H1 (cell line): ENCODE measurements at regions not wholly inside any gene's neighbourhood (a gene's known extent, or its start where the extent isn't known, plus 50 kb on each side); places are given as distances from the start of the nearest gene placed in this dataset.

ENCODE experiments used
- CTCF ChIA-PET: fragments of 300-600 bp; sonication (Branson Sonifier 250); formaldehyde crosslinking; loops from one replicate; lab custom pipeline; 2021; ENCODE audit not compliant: partially characterized antibody; lab: Charles Lee
- POLR2A ChIA-PET: fragments of 300-600 bp; sonication (Branson Sonifier 250); formaldehyde crosslinking; loops from one replicate; lab custom pipeline; 2021; ENCODE audit warnings: inconsistent platforms; ENCODE audit not compliant: partially characterized antibody; lab: Charles Lee
- DNase-seq, 2 experiments: peaks; one replicate each; pipeline versions ENCODE4 v3.0.0 to v3.0.0-alpha.2; 2010 to 2022; ENCODE audit warnings: low spot score in 2 of 2, low read depth in 1 of 2, mixed read lengths in 1 of 2
- FAIRE-seq: peaks from 2 replicates; lab custom pipeline; 2011; peaks lifted over from hg19 to GRCh38; lab: Jason Lieb, UNC
- H2AFZ ChIP-seq: 2 replicates; pipeline ENCODE4 v1.8.1; 2012; ENCODE audit warnings: low read length, inconsistent platforms
- H2AK5ac ChIP-seq: 2 replicates; pipeline ENCODE4 v1.6.1; 2013; ENCODE audit warnings: low read depth, low read length
- H2BK120ac ChIP-seq: replicated peaks from 2 replicates; pipeline ENCODE3; 2013; ENCODE audit warnings: low read depth, low read length, inconsistent platforms
- H2BK12ac ChIP-seq: 2 replicates; pipeline ENCODE4 v1.6.1; 2013; ENCODE audit warnings: low read depth, low read length
- H2BK15ac ChIP-seq: 2 replicates; pipeline ENCODE4 v1.6.1; 2013; ENCODE audit warnings: low read length
- H2BK20ac ChIP-seq: 2 replicates; pipeline ENCODE4 v1.6.1; 2013; ENCODE audit warnings: low read length
- H2BK5ac ChIP-seq: 2 replicates; pipeline ENCODE4 v1.6.1; 2013; ENCODE audit warnings: low read depth, low read length
- H3K14ac ChIP-seq: 2 replicates; pipeline ENCODE4 v1.6.1; 2013; ENCODE audit warnings: inconsistent platforms; ENCODE audit not compliant: insufficient read length
- H3K18ac ChIP-seq: 2 replicates; pipeline ENCODE4 v1.6.1; 2013; ENCODE audit warnings: low read length; ENCODE audit errors: extremely low read depth
- H3K23ac ChIP-seq: 2 replicates; pipeline ENCODE4 v1.6.1; 2013; ENCODE audit warnings: inconsistent platforms; ENCODE audit not compliant: insufficient read length
- H3K23me2 ChIP-seq: 2 replicates; pipeline ENCODE4 v1.6.1; 2013; ENCODE audit warnings: low read depth, low read length
- H3K27ac ChIP-seq: 2 replicates; pipeline ENCODE4 v1.6.1; 2011; ENCODE audit warnings: low read depth, low read length, inconsistent platforms
- H3K27me3 ChIP-seq, 4 experiments: replicated peaks in 1 of 4; 1 replicate in 1 of 4; 2 replicates in 3 of 4; pipeline versions ENCODE4 v1.6.1 to v1.8.1; 2011 to 2013; ENCODE audit warnings: low read length in 3 of 4, mild to moderate bottlenecking in 3 of 4, inconsistent platforms in 2 of 4, mixed read lengths in 2 of 4, moderate library complexity in 1 of 4; ENCODE audit not compliant: control insufficient read depth in 3 of 4, insufficient read depth in 3 of 4; ENCODE audit errors: extremely low read depth in 1 of 4
- H3K36me3 ChIP-seq, 4 experiments: 2 replicates each; pipeline versions ENCODE4 v1.6.1 to v1.8.1; 2011 to 2013; ENCODE audit warnings: mild to moderate bottlenecking in 4 of 4, low read length in 3 of 4, moderate library complexity in 2 of 4, control low read depth in 1 of 4, inconsistent platforms in 1 of 4; ENCODE audit not compliant: insufficient read depth in 4 of 4, control insufficient read depth in 2 of 4
- H3K4ac ChIP-seq: replicated peaks from 2 replicates; pipeline ENCODE3; 2013; ENCODE audit warnings: low read length, low read depth, mixed read lengths, inconsistent platforms; ENCODE audit not compliant: insufficient read length
- H3K4me1 ChIP-seq, 4 experiments: replicated peaks in 1 of 4; 1 replicate in 1 of 4; 2 replicates in 3 of 4; pipeline versions ENCODE4 v1.6.1 to v1.8.1; 2011 to 2013; ENCODE audit warnings: low read length in 3 of 4, inconsistent platforms in 2 of 4, mixed read lengths in 1 of 4; ENCODE audit not compliant: insufficient read depth in 4 of 4, control insufficient read depth in 3 of 4
- H3K4me2 ChIP-seq, 2 experiments: 2 replicates each; pipeline versions ENCODE4 v1.6.1 to v1.8.1; 2011 to 2013; ENCODE audit warnings: low read depth in 2 of 2, low read length in 2 of 2, control low read depth in 1 of 2, inconsistent platforms in 1 of 2, mild to moderate bottlenecking in 1 of 2; ENCODE audit not compliant: insufficient read depth in 1 of 2
- H3K4me3 ChIP-seq, 4 experiments: fragments of 200-600, 300-600 bp in 1 of 4; sonication (generic), shearing (Covaris generic), sonication (Bioruptor Twin) in 1 of 4; 2 replicates each; pipeline versions ENCODE4 v1.5.1 to v1.8.1; 2011 to 2016; ENCODE audit warnings: low read length in 4 of 4, low read depth in 3 of 4, control low read depth in 2 of 4, inconsistent platforms in 2 of 4, mild to moderate bottlenecking in 2 of 4, mixed read lengths in 1 of 4, moderate library complexity in 1 of 4; ENCODE audit not compliant: insufficient read depth in 2 of 4; ENCODE audit errors: extremely low read depth in 1 of 4
- H3K56ac ChIP-seq: replicated peaks from 2 replicates; pipeline ENCODE3; 2013; ENCODE audit warnings: low read depth, mild to moderate bottlenecking, mixed read lengths, low read length, inconsistent platforms; ENCODE audit not compliant: insufficient read length
- H3K79me1 ChIP-seq: 2 replicates; pipeline ENCODE4 v1.6.1; 2013; ENCODE audit warnings: low read depth, low read length, control low read depth
- H3K79me2 ChIP-seq, 2 experiments: 2 replicates each; pipeline versions ENCODE4 v1.6.1 to v1.8.1; 2012 to 2013; ENCODE audit warnings: low read length in 2 of 2, mild to moderate bottlenecking in 2 of 2, inconsistent platforms in 1 of 2; ENCODE audit not compliant: insufficient read depth in 2 of 2, control insufficient read depth in 1 of 2
- H3K9ac ChIP-seq, 4 experiments: replicated peaks in 1 of 4; 1 replicate in 1 of 4; 2 replicates in 3 of 4; pipeline versions ENCODE4 v1.6.1 to v1.8.1; 2011 to 2013; ENCODE audit warnings: low read depth in 3 of 4, low read length in 3 of 4, control low read depth in 2 of 4, mild to moderate bottlenecking in 2 of 4, moderate library complexity in 2 of 4, inconsistent platforms in 1 of 4; ENCODE audit errors: extremely low read depth in 1 of 4
- H3K9me3 ChIP-seq, 2 experiments: 2 replicates each; pipeline versions ENCODE4 v1.6.1 to v1.8.1; 2012 to 2013; ENCODE audit warnings: mild to moderate bottlenecking in 2 of 2, moderate library complexity in 2 of 2, control low read depth in 1 of 2, inconsistent platforms in 1 of 2, low read depth in 1 of 2, low read length in 1 of 2, mixed read lengths in 1 of 2; ENCODE audit not compliant: insufficient read depth in 2 of 2
- H4K20me1 ChIP-seq, 2 experiments: replicated peaks in 1 of 2; 2 replicates each; pipeline versions ENCODE3 to v1.8.1; 2011 to 2013; ENCODE audit warnings: inconsistent platforms in 2 of 2, low read length in 2 of 2, mild to moderate bottlenecking in 1 of 2; ENCODE audit not compliant: insufficient read depth in 2 of 2, control insufficient read depth in 1 of 2
- H4K5ac ChIP-seq: 2 replicates; pipeline ENCODE4 v1.6.1; 2013; ENCODE audit warnings: low read length, low read depth, mixed read lengths, inconsistent platforms; ENCODE audit not compliant: insufficient read length
- H4K8ac ChIP-seq: 2 replicates; pipeline ENCODE4 v1.8.0; 2013; ENCODE audit warnings: mild to moderate bottlenecking, moderate library complexity, low read length, inconsistent platforms; ENCODE audit not compliant: insufficient read depth; ENCODE audit errors: extremely low read depth
- H4K91ac ChIP-seq: replicated peaks from 2 replicates; pipeline ENCODE3; 2013; ENCODE audit warnings: low read length, mixed read lengths, inconsistent platforms; ENCODE audit not compliant: insufficient read length
- RNF2 ChIP-seq: fragments of 200-900, 300-1000 bp; sonication (generic); IDR thresholded peaks from 2 replicates; pipeline ENCODE4 v1.7.1; 2016; ENCODE audit warnings: borderline replicate concordance, low read depth, mild to moderate bottlenecking, antibody characterized with exemption, low read length; ENCODE audit not compliant: poor library complexity, severe bottlenecking; ENCODE audit errors: missing control alignments
- WGBS, 2 experiments: shearing (Covaris generic) in 1 of 2; methylation state at CpG; one replicate each; pipeline versions ENCODE4 v1.1.6 to v1.1.7; 2013 to 2015; ENCODE audit warnings: low lambda C conversion rate in 2 of 2, mixed read lengths in 2 of 2, inconsistent platforms in 1 of 2, low coverage in 1 of 2, missing lambda C conversion rate in 1 of 2; ENCODE audit not compliant: insufficient replicate concordance in 2 of 2, insufficient coverage in 1 of 2, insufficient read length in 1 of 2; ENCODE audit errors: extremely low coverage in 1 of 2, missing lambda C conversion rate in 1 of 2; 5-methylcytosine and 5-hydroxymethylcytosine counted together

DNA sequence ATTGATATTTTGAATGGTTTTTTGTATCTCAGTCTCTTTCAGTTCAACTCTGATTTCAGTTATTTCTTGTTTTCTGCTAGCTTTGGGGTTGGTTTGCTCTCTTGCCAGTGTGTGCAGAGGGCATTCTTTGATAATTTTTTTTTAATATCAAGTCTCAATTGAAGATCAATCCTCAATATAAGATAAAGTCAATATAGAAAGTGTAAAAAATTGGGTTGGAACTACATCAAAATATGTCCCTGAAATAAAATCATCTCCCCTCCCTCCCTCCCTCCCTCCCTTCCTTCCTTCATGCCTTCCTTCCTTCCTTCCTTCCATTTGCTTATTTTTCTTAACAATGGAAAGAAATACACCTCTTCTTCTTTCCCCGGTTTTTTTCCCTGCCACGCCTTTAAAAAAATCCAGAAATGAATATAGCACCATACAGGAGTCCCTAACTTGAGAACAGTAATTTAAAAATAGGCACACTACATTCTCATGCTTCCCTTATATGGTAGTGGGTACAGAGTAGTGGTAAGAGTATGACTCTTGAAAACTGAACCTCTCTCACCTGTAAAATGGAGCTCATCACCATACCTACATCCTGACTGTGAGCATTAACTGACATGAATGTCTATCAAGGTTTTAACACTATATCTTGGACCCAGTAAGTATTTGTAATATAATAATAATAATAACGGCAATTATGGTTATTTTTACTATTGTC is 221.9 kb downstream of the GIPC2 start:
- peaks cover 0 to 14% (median 4%) of the 10 kb centered on the region in 4 experiments; a peak in 5 of 7 replicates for H3K27me3 ChIP-seq
- peaks cover 2 to 4% (median 4%) of the 10 kb centered on the region in 4 experiments; a peak in 5 of 7 replicates for H3K4me1 ChIP-seq
- WGBS, 2 experiments, result 85% methylated on average over 3 of the region's 3 CpGs; no CpG with 5 or more reads in 1 of the 2 experiments
- H3K9me3 ChIP-seq, result no peaks in the 10 kb centered on the region
- no peak overlapping the region for H2BK5ac ChIP-seq
- ChIA-PET POLR2A (no interaction called here), CTCF (interaction anchor here (1.0 to 2.6 kb wide), 7 partner anchors 9 to 127 kb away, joined by 3 to 9 read pairs (median 3); no protein-coding TSS in a partner anchor)
- no peak for TF ChIP-seq RNF2
- H2AK5ac ChIP-seq, result no peak overlapping the region
- no peaks in the 10 kb centered on the region for H3K23me2 ChIP-seq
- no peaks in the 10 kb centered on the region for H3K36me3 ChIP-seq
- no peak overlapping the region for H3K23ac ChIP-seq
- no peak overlapping the region for H2BK15ac ChIP-seq
- H3K56ac ChIP-seq, result no peak overlapping the region
- H3K79me1 ChIP-seq, result no peaks in the 10 kb centered on the region
- DNase-seq, result no peak
- no peak for FAIRE-seq
- no peak overlapping the region for H2BK120ac ChIP-seq
- no peak overlapping the region for H2BK12ac ChIP-seq
- no peak overlapping the region for H3K4ac ChIP-seq
- H3K4me2 ChIP-seq, result no peak overlapping the region
- H3K9ac ChIP-seq, result no peak overlapping the region
- no peak overlapping the region for H2BK20ac ChIP-seq
- H4K91ac ChIP-seq, result no peak overlapping the region
- H3K27ac ChIP-seq, result no peak overlapping the region
- no peak overlapping the region for H3K4me3 ChIP-seq
- H3K18ac ChIP-seq, result no peak overlapping the region
- no peak overlapping the region for H3K14ac ChIP-seq
- H4K8ac ChIP-seq, result no peak overlapping the region
- H4K20me1 ChIP-seq, result no peaks in the 10 kb centered on the region
- no peak overlapping the region for H2AFZ ChIP-seq
- no peaks in the 10 kb centered on the region for H3K79me2 ChIP-seq
- H4K5ac ChIP-seq, result no peak overlapping the region
